ENCODE measurements at regions not wholly inside any gene's neighbourhood (a gene's known extent, or its start where the extent isn't known, plus 50 kb on each side); places are given as distances from the start of the nearest gene placed in this dataset.

DNA sequence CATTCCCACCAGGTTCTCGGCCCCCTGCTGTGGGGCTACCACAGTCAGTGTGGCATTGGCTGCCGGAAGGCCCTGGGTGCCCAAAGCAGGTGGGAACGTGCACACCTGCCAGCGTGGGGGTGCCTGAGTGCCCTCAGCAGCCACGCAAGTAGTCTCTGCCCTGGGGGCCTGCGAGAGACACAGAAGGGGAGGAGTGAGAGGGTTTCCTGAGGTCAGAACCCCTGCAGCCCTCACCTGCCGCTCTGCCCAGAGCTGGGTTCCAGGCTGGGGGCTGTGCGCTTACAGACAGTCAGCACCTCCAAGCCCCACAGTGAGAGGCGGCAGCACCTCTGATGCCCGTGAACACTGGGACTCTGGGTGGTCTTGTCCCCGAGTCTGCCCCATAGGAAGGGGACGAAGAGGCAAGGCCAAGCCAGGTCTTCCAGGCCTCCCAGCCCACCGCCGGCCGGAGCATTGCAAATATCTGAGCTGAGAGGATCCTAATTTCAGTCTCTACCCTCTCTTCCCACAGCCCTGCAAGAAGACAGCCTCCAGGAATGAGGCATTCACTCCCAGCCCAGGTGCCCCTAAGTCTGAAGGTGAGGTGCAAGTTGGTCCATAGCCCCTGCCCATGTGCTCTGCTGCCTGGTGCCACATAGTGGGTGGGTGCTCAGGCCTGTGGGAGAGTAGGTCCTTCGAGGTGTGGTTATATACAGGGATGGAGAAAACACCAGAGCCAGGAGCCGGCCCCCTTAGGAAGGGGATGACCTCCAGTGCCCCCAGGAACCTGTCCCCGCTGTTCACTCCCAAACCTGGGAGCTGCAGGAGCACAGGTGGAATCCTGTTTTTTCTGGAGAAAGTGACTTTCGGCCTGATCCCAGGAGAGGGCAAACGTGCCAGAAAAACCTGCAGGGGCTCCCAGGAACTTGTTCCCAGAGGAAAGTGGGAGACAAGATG, 291.1 kb upstream of the RTL1 start:
- TF ChIP-seq GATA2 (IDR thresholded peaks at IDR 0.05; ENCODE audit: low read depth, low read length) = no peak
- TF ChIP-seq GATA3 (IDR thresholded peaks at IDR 0.05; ENCODE audit: low read depth, low read length) = no peak
